SK-N-MC (cell line): ENCODE measurements at regions not wholly inside any gene's neighbourhood (a gene's known extent, or its start where the extent isn't known, plus 50 kb on each side); places are given as distances from the start of the nearest gene placed in this dataset.

Source experiments
- EZH2 ChIP-seq: fragments of 200-600 bp; sonication (generic); IDR thresholded peaks from one replicate; pipeline ENCODE4 v1.6.1; 2017; ENCODE audit warnings: antibody characterized with exemption
- FOXP2 ChIP-seq: optimal IDR thresholded peaks from 2 replicates; pipeline ENCODE3; 2011; ENCODE audit warnings: mild to moderate bottlenecking, moderate library complexity; ENCODE audit not compliant: insufficient read depth; ENCODE audit errors: extremely low read length, control extremely low read depth
- POLR2AphosphoS5 ChIP-seq: IDR thresholded peaks from 2 replicates; pipeline ENCODE4 v1.6.1; 2012; ENCODE audit warnings: mild to moderate bottlenecking, low read depth, low read length, borderline replicate concordance

DNA sequence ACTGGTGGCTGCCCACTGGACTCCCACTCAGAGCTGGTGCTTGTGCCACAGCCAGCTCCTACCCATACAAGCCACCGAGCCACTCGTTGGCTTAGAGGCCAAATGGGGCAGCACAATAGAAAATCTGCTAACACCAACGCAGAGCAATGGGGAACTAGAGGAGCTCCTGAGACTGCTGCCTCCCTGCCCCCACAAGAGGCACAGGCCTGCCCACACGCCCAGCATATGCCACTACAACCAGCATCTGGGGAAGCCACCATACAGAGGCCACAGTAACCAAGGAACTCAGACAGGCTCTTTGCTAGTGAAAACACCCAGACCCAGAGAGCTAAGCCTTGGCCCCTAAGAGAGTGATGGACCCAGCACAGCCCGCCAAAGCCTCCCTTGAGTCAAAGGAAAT is 231.2 kb upstream of the RAB6C start:
- no peak for TF ChIP-seq EZH2
- no peak for TF ChIP-seq FOXP2
- no peak for TF ChIP-seq POLR2AphosphoS5
